ENCODE measurements at regions not wholly inside any gene's neighbourhood (a gene's known extent, or its start where the extent isn't known, plus 50 kb on each side); places are given as distances from the start of the nearest gene placed in this dataset.

DNA sequence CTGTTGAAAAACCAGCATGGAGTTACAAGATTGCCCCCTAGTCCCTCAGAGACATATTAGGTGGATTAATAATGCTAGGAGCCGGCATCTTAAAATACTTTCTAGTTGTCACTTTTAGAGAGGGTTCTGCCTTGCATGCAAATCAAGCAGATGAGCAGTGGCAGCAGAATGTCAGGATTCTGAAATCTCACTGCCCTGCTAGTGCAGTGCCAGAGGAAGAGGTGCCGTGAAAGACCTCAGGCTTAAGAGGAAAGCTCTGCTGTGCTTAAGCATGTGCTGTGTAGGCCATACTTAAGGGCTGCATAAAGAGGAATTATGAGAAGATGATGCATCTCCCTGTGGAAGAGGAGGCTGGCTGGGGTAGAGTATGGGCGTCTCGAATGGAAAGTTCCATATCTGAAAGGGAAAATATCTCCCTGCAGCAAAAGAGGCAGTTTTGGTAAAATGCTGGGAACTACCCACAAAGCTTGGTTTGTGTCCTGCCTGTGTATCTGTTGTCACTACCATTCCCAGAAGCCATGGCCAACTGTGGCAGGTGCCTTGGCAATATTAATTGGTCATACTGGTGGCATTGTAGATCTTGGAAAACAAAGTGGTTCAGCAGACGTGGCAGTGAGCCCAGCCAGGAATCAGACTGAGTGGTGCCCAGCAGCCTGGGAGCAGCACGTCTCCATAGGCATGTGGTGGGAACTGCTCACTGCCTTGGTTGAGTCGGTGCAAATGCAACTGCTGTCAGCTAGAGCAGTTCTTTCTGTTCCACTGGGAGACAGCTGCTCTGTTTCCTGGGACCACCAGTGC, 131.9 kb downstream of the EVA1A start:
- TF ChIP-seq, protein P1, sequence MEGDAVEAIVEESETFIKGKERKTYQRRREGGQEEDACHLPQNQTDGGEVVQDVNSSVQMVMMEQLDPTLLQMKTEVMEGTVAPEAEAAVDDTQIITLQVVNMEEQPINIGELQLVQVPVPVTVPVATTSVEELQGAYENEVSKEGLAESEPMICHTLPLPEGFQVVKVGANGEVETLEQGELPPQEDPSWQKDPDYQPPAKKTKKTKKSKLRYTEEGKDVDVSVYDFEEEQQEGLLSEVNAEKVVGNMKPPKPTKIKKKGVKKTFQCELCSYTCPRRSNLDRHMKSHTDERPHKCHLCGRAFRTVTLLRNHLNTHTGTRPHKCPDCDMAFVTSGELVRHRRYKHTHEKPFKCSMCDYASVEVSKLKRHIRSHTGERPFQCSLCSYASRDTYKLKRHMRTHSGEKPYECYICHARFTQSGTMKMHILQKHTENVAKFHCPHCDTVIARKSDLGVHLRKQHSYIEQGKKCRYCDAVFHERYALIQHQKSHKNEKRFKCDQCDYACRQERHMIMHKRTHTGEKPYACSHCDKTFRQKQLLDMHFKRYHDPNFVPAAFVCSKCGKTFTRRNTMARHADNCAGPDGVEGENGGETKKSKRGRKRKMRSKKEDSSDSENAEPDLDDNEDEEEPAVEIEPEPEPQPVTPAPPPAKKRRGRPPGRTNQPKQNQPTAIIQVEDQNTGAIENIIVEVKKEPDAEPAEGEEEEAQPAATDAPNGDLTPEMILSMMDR (conservative IDR thresholded peaks at IDR 0.05): no peak
- no peak for TF ChIP-seq EZH2 (IDR thresholded peaks at IDR 0.05; ENCODE audit: low read depth)

Data from PC-9 (cell line).